ENCODE measurements at regions not wholly inside any gene's neighbourhood (a gene's known extent, or its start where the extent isn't known, plus 50 kb on each side); places are given as distances from the start of the nearest gene placed in this dataset.
A peak's percentile ranks its signal among the peaks of the same experiment; 100 is the strongest.

- H3K27me3 ChIP-seq (replicated peaks; ENCODE audit: insufficient read depth, low read depth, low read length, poor library complexity), result no peaks in the 10 kb centered on the region
- ChIA-PET POLR2A (ENCODE audit: low non-redundant PET) (no interaction called here), CTCF (no interaction called here)
- H3K4me3 ChIP-seq (ENCODE audit: low read depth, low read length, poor library complexity, severe bottlenecking), result no peak overlapping the region
- H3K27ac ChIP-seq (ENCODE audit: low read depth, low read length, poor library complexity, severe bottlenecking), result no peak overlapping the region
- H3K36me3 ChIP-seq (ENCODE audit: insufficient read depth, low read length, poor library complexity, severe bottlenecking), result no peaks in the 10 kb centered on the region
- intact Hi-C loops (cut with micrococcal nuclease; ENCODE audit: unreplicated experiment), result no loop called here
- no peaks in the 10 kb centered on the region for H3K4me1 ChIP-seq (ENCODE audit: insufficient read depth, low read length, poor library complexity, severe bottlenecking)
- peak; percentile 18 for DNase-seq (ENCODE audit: low spot score)
- TF ChIP-seq EZH2 (IDR thresholded peaks at IDR 0.05; ENCODE audit: borderline replicate concordance, low read depth, low read length, poor library complexity, severe bottlenecking) (no peak), CTCF (conservative IDR thresholded peaks at IDR 0.05; ENCODE audit: low read depth, low read length) (no peak)
- BruUV-seq (replicated peaks), result no TSS peak
- no peaks in the 10 kb centered on the region for H3K9me3 ChIP-seq (ENCODE audit: low read depth, low read length, poor library complexity, severe bottlenecking)
Observed at GRCh38 chr7:115724400-115725056, 306.0 kb downstream of the TFEC start.

GRCh38 chr7:115722302-115722977, 308.1 kb downstream of the TFEC start:
- Histone ChIP-seq H3K27ac (ENCODE audit: low read depth, low read length, poor library complexity, severe bottlenecking) (no peak overlapping the region), H3K27me3 (replicated peaks; ENCODE audit: insufficient read depth, low read depth, low read length, poor library complexity) (peaks cover 5% of the 10 kb centered on the region), H3K9me3 (ENCODE audit: low read depth, low read length, poor library complexity, severe bottlenecking) (no peaks in the 10 kb centered on the region), H3K36me3 (ENCODE audit: insufficient read depth, low read length, poor library complexity, severe bottlenecking) (no peaks in the 10 kb centered on the region), H3K4me3 (ENCODE audit: low read depth, low read length, poor library complexity, severe bottlenecking) (no peak overlapping the region), H3K4me1 (ENCODE audit: insufficient read depth, low read length, poor library complexity, severe bottlenecking) (no peaks in the 10 kb centered on the region)
- TF ChIP-seq CTCF (conservative IDR thresholded peaks at IDR 0.05; ENCODE audit: low read depth, low read length) (no peak), EZH2 (IDR thresholded peaks at IDR 0.05; ENCODE audit: borderline replicate concordance, low read depth, low read length, poor library complexity, severe bottlenecking) (no peak)
- intact Hi-C loops (cut with micrococcal nuclease; ENCODE audit: unreplicated experiment), result no loop called here
- DNase-seq (ENCODE audit: low spot score), result no peak
- ChIA-PET POLR2A (ENCODE audit: low non-redundant PET) (no interaction called here), CTCF (no interaction called here)
- BruUV-seq (replicated peaks), result no TSS peak

GRCh38 chr7:115721293-115722217, 309.0 kb downstream of the TFEC start:
- TF ChIP-seq CTCF (conservative IDR thresholded peaks at IDR 0.05; ENCODE audit: low read depth, low read length), result no peak
- no peak for TF ChIP-seq EZH2 (IDR thresholded peaks at IDR 0.05; ENCODE audit: borderline replicate concordance, low read depth, low read length, poor library complexity, severe bottlenecking)
- Histone ChIP-seq H3K4me1 (ENCODE audit: insufficient read depth, low read length, poor library complexity, severe bottlenecking) (no peaks in the 10 kb centered on the region), H3K27ac (ENCODE audit: low read depth, low read length, poor library complexity, severe bottlenecking) (no peak overlapping the region), H3K27me3 (replicated peaks; ENCODE audit: insufficient read depth, low read depth, low read length, poor library complexity) (peaks cover 5% of the 10 kb centered on the region), H3K4me3 (ENCODE audit: low read depth, low read length, poor library complexity, severe bottlenecking) (no peak overlapping the region), H3K36me3 (ENCODE audit: insufficient read depth, low read length, poor library complexity, severe bottlenecking) (no peaks in the 10 kb centered on the region), H3K9me3 (ENCODE audit: low read depth, low read length, poor library complexity, severe bottlenecking) (no peaks in the 10 kb centered on the region)
- no peak for DNase-seq (ENCODE audit: low spot score)
- ChIA-PET POLR2A (ENCODE audit: low non-redundant PET) (no interaction called here), CTCF (no interaction called here)
- BruUV-seq (replicated peaks), result no TSS peak
- intact Hi-C loops (cut with micrococcal nuclease; ENCODE audit: unreplicated experiment), result no loop called here

All from A673 (cell line).